Endothelial cell (in vitro differentiated cells): ENCODE measurements at regions not wholly inside any gene's neighbourhood (a gene's known extent, or its start where the extent isn't known, plus 50 kb on each side); places are given as distances from the start of the nearest gene placed in this dataset.

Experiments used
- DNase-seq: peaks from one replicate; pipeline ENCODE4 v3.0.0; 2021; ENCODE audit warnings: low spot score
- H3K27ac Mint-ChIP-seq: one replicate; pipeline ENCODE4 v1.8.0; 2021; ENCODE audit warnings: mixed read lengths, inconsistent platforms; ENCODE audit not compliant: unreplicated experiment
- H3K27me3 Mint-ChIP-seq: one replicate; pipeline ENCODE4 v1.8.0; 2021; ENCODE audit warnings: mild to moderate bottlenecking, moderate library complexity, mixed read lengths, inconsistent platforms; ENCODE audit not compliant: unreplicated experiment
- H3K36me3 Mint-ChIP-seq: one replicate; pipeline ENCODE4 v1.8.0; 2021; ENCODE audit warnings: mild to moderate bottlenecking, low read depth, mixed read lengths, inconsistent platforms; ENCODE audit not compliant: unreplicated experiment
- H3K4me1 Mint-ChIP-seq: one replicate; pipeline ENCODE4 v1.8.0; 2021; ENCODE audit warnings: mild to moderate bottlenecking, mixed read lengths, inconsistent platforms; ENCODE audit not compliant: unreplicated experiment
- H3K4me3 Mint-ChIP-seq: one replicate; pipeline ENCODE4 v1.8.0; 2021; ENCODE audit warnings: mild to moderate bottlenecking, mixed read lengths, inconsistent platforms; ENCODE audit not compliant: unreplicated experiment
- H3K9me3 Mint-ChIP-seq: one replicate; pipeline ENCODE4 v1.8.0; 2021; ENCODE audit warnings: mixed read lengths, inconsistent platforms; ENCODE audit not compliant: unreplicated experiment
- CTCF ChIP-seq: fragments of 200-600 bp; sonication (generic); IDR thresholded peaks from one replicate; pipeline ENCODE4 v1.5.0; 2021; ENCODE audit warnings: antibody characterized with exemption; ENCODE audit not compliant: unreplicated experiment

- Mint-ChIP-seq H3K27ac (no peak overlapping the region), H3K27me3 (peaks cover 1% of the 10 kb centered on the region), H3K4me3 (peak overlapping the region; percentile 42), H3K4me1 (peaks cover 33% of the 10 kb centered on the region), H3K9me3 (no peaks in the 10 kb centered on the region), H3K36me3 (peaks cover 11% of the 10 kb centered on the region)
- no peak for DNase-seq
- no peak for TF ChIP-seq CTCF
Measured at GRCh38 chr3:124174476-124174875, 182.6 kb upstream of the ROPN1 start.

- DNase-seq = no peak
- Mint-ChIP-seq H3K4me1 (peaks cover 29% of the 10 kb centered on the region), H3K27ac (peak overlapping the region; percentile 36), H3K36me3 (peaks cover 12% of the 10 kb centered on the region), H3K27me3 (peaks cover 1% of the 10 kb centered on the region), H3K9me3 (no peaks in the 10 kb centered on the region), H3K4me3 (peak overlapping the region; percentile 42)
- no peak for TF ChIP-seq CTCF
Measured at GRCh38 chr3:124174910-124175874, 183.3 kb upstream of the ROPN1 start.

GRCh38 chr3:124177071-124177470, 185.1 kb upstream of the ROPN1 start:
- TF ChIP-seq CTCF = no peak
- DNase-seq = no peak
- Mint-ChIP-seq H3K27me3 (peaks cover 8% of the 10 kb centered on the region), H3K36me3 (peaks cover 19% of the 10 kb centered on the region), H3K4me1 (peaks cover 27% of the 10 kb centered on the region), H3K4me3 (no peak overlapping the region), H3K27ac (no peak overlapping the region), H3K9me3 (no peaks in the 10 kb centered on the region)

- H3K9me3 Mint-ChIP-seq = no peaks in the 10 kb centered on the region
- DNase-seq = no peak
- no peak overlapping the region for H3K4me3 Mint-ChIP-seq
- H3K27ac Mint-ChIP-seq = no peak overlapping the region
- H3K36me3 Mint-ChIP-seq = peaks cover 26% of the 10 kb centered on the region
- peaks cover 8% of the 10 kb centered on the region for H3K27me3 Mint-ChIP-seq
- peaks cover 14% of the 10 kb centered on the region for H3K4me1 Mint-ChIP-seq
- TF ChIP-seq CTCF = no peak
Measured at GRCh38 chr3:124178531-124178930, 186.6 kb upstream of the ROPN1 start.

- Mint-ChIP-seq H3K36me3 (no peaks in the 10 kb centered on the region), H3K4me1 (peaks cover 57% of the 10 kb centered on the region), H3K4me3 (no peak overlapping the region), H3K9me3 (no peaks in the 10 kb centered on the region), H3K27me3 (peaks cover 5% of the 10 kb centered on the region), H3K27ac (no peak overlapping the region)
- DNase-seq = no peak
- TF ChIP-seq CTCF = no peak
Measured at GRCh38 chr3:124200407-124200806, 208.5 kb upstream of the ROPN1 start.
